IPS DF 6.9 (cell line): ENCODE measurements at regions not wholly inside any gene's neighbourhood (a gene's known extent, or its start where the extent isn't known, plus 50 kb on each side); places are given as distances from the start of the nearest gene placed in this dataset.

Source experiments
- DNase-seq: peaks from one replicate; pipeline ENCODE4 v3.0.0-alpha.2; 2013; ENCODE audit warnings: low read depth, low spot score
- H3K27ac ChIP-seq: one replicate; pipeline ENCODE4 v1.5.1; 2013; ENCODE audit warnings: low read length, control low read depth
- H3K27me3 ChIP-seq: 2 replicates; pipeline ENCODE4 v1.6.1; 2013; ENCODE audit warnings: mild to moderate bottlenecking, low read length; ENCODE audit not compliant: control insufficient read depth, insufficient read depth
- H3K36me3 ChIP-seq: 2 replicates; pipeline ENCODE4 v1.6.1; 2013; ENCODE audit warnings: low read length; ENCODE audit not compliant: control insufficient read depth, insufficient read depth
- H3K4me1 ChIP-seq: 2 replicates; pipeline ENCODE4 v1.6.1; 2013; ENCODE audit warnings: low read length; ENCODE audit not compliant: control insufficient read depth, insufficient read depth
- H3K4me3 ChIP-seq: 2 replicates; pipeline ENCODE4 v1.5.1; 2013; ENCODE audit warnings: mild to moderate bottlenecking, low read length
- H3K9me3 ChIP-seq: 2 replicates; pipeline ENCODE4 v1.6.1; 2013; ENCODE audit warnings: low read length, inconsistent platforms; ENCODE audit not compliant: control insufficient read depth, insufficient read depth
- WGBS: extraction: QIAGEN DNeasy Blood & Tissue Kit; methylation state at CpG from one replicate; pipeline ENCODE4 v1.1.7; 2013; ENCODE audit warnings: mixed read lengths, missing lambda C conversion rate; ENCODE audit not compliant: insufficient read length, insufficient coverage; 5-methylcytosine and 5-hydroxymethylcytosine counted together

- Histone ChIP-seq H3K4me3 (no peak overlapping the region), H3K36me3 (no peaks in the 10 kb centered on the region; the same call in 1 of the 2 replicates), H3K9me3 (peaks cover 39% of the 10 kb centered on the region), H3K4me1 (no peaks in the 10 kb centered on the region), H3K27me3 (no peaks in the 10 kb centered on the region), H3K27ac (no peak overlapping the region)
- no peak for DNase-seq
- WGBS: no CpG with 5 or more reads among the region's 16 CpGs
Observed at GRCh38 chr22:48645766-48646165, 1181.9 kb downstream of the BRD1 start.

DNA sequence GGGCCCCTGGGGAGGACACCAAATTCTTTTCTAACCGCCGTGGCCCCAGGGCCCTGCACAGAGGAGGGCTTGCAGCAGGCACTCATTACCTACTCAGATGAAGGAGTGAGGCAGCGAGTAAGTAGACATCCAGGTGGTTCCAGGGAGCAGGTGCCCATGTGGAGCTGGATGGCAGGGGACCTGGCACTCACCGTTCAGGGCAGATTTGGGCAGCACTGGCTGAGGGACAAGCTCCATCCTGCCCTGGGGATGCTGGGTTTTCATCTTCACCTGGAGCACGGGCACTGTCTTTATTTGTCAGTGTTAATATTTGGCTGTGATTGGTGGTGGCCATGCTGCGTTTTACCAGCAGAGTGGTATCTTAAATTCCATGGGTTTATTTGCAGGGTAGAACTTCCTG lies 1182.7 kb downstream of the BRD1 start:
- no peaks in the 10 kb centered on the region; the same call in 1 of the 2 replicates for H3K36me3 ChIP-seq
- no peak overlapping the region for H3K27ac ChIP-seq
- DNase-seq: no peak
- no CpG with 5 or more reads among the region's 6 CpGs for WGBS
- H3K27me3 ChIP-seq: no peaks in the 10 kb centered on the region
- no peak overlapping the region for H3K4me3 ChIP-seq
- no peaks in the 10 kb centered on the region for H3K4me1 ChIP-seq
- peaks cover 43% of the 10 kb centered on the region for H3K9me3 ChIP-seq

GRCh38 chr22:48644108-48644507 lies 1183.6 kb downstream of the BRD1 start:
- Histone ChIP-seq H3K4me3 (no peak overlapping the region), H3K9me3 (peaks cover 49% of the 10 kb centered on the region), H3K4me1 (no peaks in the 10 kb centered on the region), H3K36me3 (no peaks in the 10 kb centered on the region; the same call in 1 of the 2 replicates), H3K27ac (no peak overlapping the region), H3K27me3 (no peaks in the 10 kb centered on the region)
- DNase-seq: no peak
- no CpG with 5 or more reads among the region's 9 CpGs for WGBS

- DNase-seq: no peak
- H3K36me3 ChIP-seq: no peaks in the 10 kb centered on the region; the same call in 1 of the 2 replicates
- no CpG with 5 or more reads among the region's 23 CpGs for WGBS
- peaks cover 44% of the 10 kb centered on the region for H3K9me3 ChIP-seq
- H3K4me3 ChIP-seq: no peak overlapping the region
- H3K27me3 ChIP-seq: no peaks in the 10 kb centered on the region
- no peaks in the 10 kb centered on the region for H3K4me1 ChIP-seq
- no peak overlapping the region for H3K27ac ChIP-seq
Observed at GRCh38 chr22:48643066-48643731, 1184.5 kb downstream of the BRD1 start.

DNA sequence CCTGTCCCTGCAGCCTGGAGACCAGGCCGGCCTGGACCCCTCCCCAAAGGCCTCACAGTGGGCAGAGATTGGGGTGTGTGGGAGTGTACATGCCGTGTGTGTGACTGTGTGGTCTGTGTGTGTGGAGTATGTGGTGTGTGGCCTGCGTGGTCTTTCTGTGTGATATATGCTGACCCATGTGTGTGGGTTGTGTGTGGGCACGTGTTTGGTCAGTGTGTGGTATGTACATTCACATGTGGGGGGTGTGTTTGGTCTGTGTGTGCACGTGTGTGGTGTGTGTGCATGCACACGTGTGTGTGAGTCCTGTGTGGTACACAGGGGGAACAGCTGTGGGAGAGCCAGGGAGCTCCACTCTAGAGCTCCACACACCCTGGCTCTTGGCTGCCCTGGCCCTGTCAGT lies 1185.1 kb downstream of the BRD1 start:
- H3K4me3 ChIP-seq: no peak overlapping the region
- DNase-seq: no peak
- WGBS: no CpG with 5 or more reads among the region's 6 CpGs
- no peaks in the 10 kb centered on the region for H3K27me3 ChIP-seq
- no peaks in the 10 kb centered on the region; the same call in 1 of the 2 replicates for H3K36me3 ChIP-seq
- H3K4me1 ChIP-seq: no peaks in the 10 kb centered on the region
- H3K27ac ChIP-seq: no peak overlapping the region
- H3K9me3 ChIP-seq: peaks cover 39% of the 10 kb centered on the region

- DNase-seq: no peak
- Histone ChIP-seq H3K4me3 (no peak overlapping the region), H3K27me3 (no peaks in the 10 kb centered on the region), H3K9me3 (peaks cover 37% of the 10 kb centered on the region), H3K36me3 (no peaks in the 10 kb centered on the region; the same call in 1 of the 2 replicates), H3K27ac (no peak overlapping the region), H3K4me1 (no peaks in the 10 kb centered on the region)
- no CpG with 5 or more reads among the region's 14 CpGs for WGBS
Observed at GRCh38 chr22:48641906-48642475, 1185.7 kb downstream of the BRD1 start.

- no peak for DNase-seq
- H3K27me3 ChIP-seq: no peaks in the 10 kb centered on the region
- no peaks in the 10 kb centered on the region for H3K4me1 ChIP-seq
- no peaks in the 10 kb centered on the region; the same call in 1 of the 2 replicates for H3K36me3 ChIP-seq
- no peak overlapping the region for H3K27ac ChIP-seq
- WGBS: 100% methylated on average over 6 of the region's 33 CpGs
- H3K9me3 ChIP-seq: peaks cover 40% of the 10 kb centered on the region
- no peak overlapping the region for H3K4me3 ChIP-seq
Observed at GRCh38 chr22:48640890-48641841, 1186.5 kb downstream of the BRD1 start.

GRCh38 chr22:48639896-48640748 lies 1187.6 kb downstream of the BRD1 start:
- no CpG with 5 or more reads among the region's 26 CpGs for WGBS
- Histone ChIP-seq H3K27ac (no peak overlapping the region), H3K9me3 (peaks cover 40% of the 10 kb centered on the region), H3K36me3 (no peaks in the 10 kb centered on the region; the same call in 1 of the 2 replicates), H3K4me3 (no peak overlapping the region), H3K4me1 (no peaks in the 10 kb centered on the region), H3K27me3 (no peaks in the 10 kb centered on the region)
- no peak for DNase-seq

GRCh38 chr22:48639021-48639795 lies 1188.5 kb downstream of the BRD1 start:
- no peak for DNase-seq
- no CpG with 5 or more reads among the region's 19 CpGs for WGBS
- Histone ChIP-seq H3K9me3 (peaks cover 38% of the 10 kb centered on the region), H3K4me1 (no peaks in the 10 kb centered on the region), H3K4me3 (no peak overlapping the region), H3K36me3 (no peaks in the 10 kb centered on the region; the same call in 1 of the 2 replicates), H3K27ac (no peak overlapping the region), H3K27me3 (no peaks in the 10 kb centered on the region)
